Mucosa of rectum (tissue), 2 donors: ENCODE measurements at regions not wholly inside any gene's neighbourhood (a gene's known extent, or its start where the extent isn't known, plus 50 kb on each side); places are given as distances from the start of the nearest gene placed in this dataset.

Experiments used
- H3K27ac ChIP-seq, 2 donors: one replicate each; pipeline ENCODE4 v1.7.0; 2013; ENCODE audit warnings: inconsistent platforms in 2 of 2, low read depth in 2 of 2, low read length in 2 of 2
- H3K27me3 ChIP-seq, 2 donors: one replicate each; pipeline ENCODE4 v1.7.0; 2013; ENCODE audit warnings: low read length in 2 of 2; ENCODE audit not compliant: control insufficient read depth in 2 of 2, insufficient read depth in 2 of 2
- H3K36me3 ChIP-seq, 2 donors: one replicate each; pipeline ENCODE4 v1.7.0; 2013; ENCODE audit warnings: low read length in 2 of 2; ENCODE audit not compliant: control insufficient read depth in 2 of 2, insufficient read depth in 2 of 2
- H3K4me1 ChIP-seq, 2 donors: one replicate each; pipeline ENCODE4 v1.7.0; 2013; ENCODE audit warnings: low read length in 2 of 2, mild to moderate bottlenecking in 1 of 2; ENCODE audit not compliant: control insufficient read depth in 2 of 2, insufficient read depth in 2 of 2
- H3K4me3 ChIP-seq, 2 donors: one replicate each; pipeline ENCODE4 v1.7.0; 2013; ENCODE audit warnings: low read length in 2 of 2
- H3K9ac ChIP-seq, 2 donors: one replicate each; pipeline ENCODE4 v1.7.0; 2013; ENCODE audit warnings: low read length in 2 of 2, low read depth in 1 of 2, mild to moderate bottlenecking in 1 of 2
- H3K9me3 ChIP-seq, 2 donors: one replicate each; pipeline ENCODE4 v1.7.0; 2013; ENCODE audit warnings: low read length in 2 of 2; ENCODE audit not compliant: control insufficient read depth in 2 of 2
- donor health status: healthy.
- donor health status: Normal muscosa, but diverticular disease.

- no peak overlapping the region for H3K27ac ChIP-seq
- H3K9ac ChIP-seq, result no peak overlapping the region
- no peak overlapping the region for H3K4me3 ChIP-seq
- H3K4me1 ChIP-seq, result no peaks in the 10 kb centered on the region
- peaks cover 0 to 1% of the 10 kb centered on the region in 2 donors for H3K27me3 ChIP-seq
- H3K36me3 ChIP-seq, result no peaks in the 10 kb centered on the region
- H3K9me3 ChIP-seq, result no peaks in the 10 kb centered on the region
Measured at GRCh38 chr11:32161293-32161692, 70.4 kb downstream of the RCN1 start.

GRCh38 chr11:32162351-32162750 lies 71.5 kb downstream of the RCN1 start:
- Histone ChIP-seq H3K27me3 (peaks cover 0 to 1% of the 10 kb centered on the region in 2 donors), H3K9ac (no peak overlapping the region), H3K4me1 (no peaks in the 10 kb centered on the region), H3K9me3 (no peaks in the 10 kb centered on the region), H3K27ac (no peak overlapping the region), H3K4me3 (no peak overlapping the region), H3K36me3 (no peaks in the 10 kb centered on the region)

GRCh38 chr11:32162906-32163305 lies 72.0 kb downstream of the RCN1 start:
- no peak overlapping the region for H3K9ac ChIP-seq
- H3K9me3 ChIP-seq, result no peaks in the 10 kb centered on the region
- no peak overlapping the region for H3K27ac ChIP-seq
- no peak overlapping the region for H3K4me3 ChIP-seq
- peaks cover 0 to 1% of the 10 kb centered on the region in 2 donors for H3K27me3 ChIP-seq
- no peaks in the 10 kb centered on the region for H3K36me3 ChIP-seq
- no peaks in the 10 kb centered on the region for H3K4me1 ChIP-seq

GRCh38 chr11:32163557-32163956 lies 72.7 kb downstream of the RCN1 start:
- Histone ChIP-seq H3K27me3 (peaks cover 0 to 1% of the 10 kb centered on the region in 2 donors), H3K27ac (no peak overlapping the region), H3K36me3 (no peaks in the 10 kb centered on the region), H3K9me3 (no peaks in the 10 kb centered on the region), H3K4me3 (no peak overlapping the region), H3K9ac (no peak overlapping the region), H3K4me1 (no peaks in the 10 kb centered on the region)

- Histone ChIP-seq H3K4me1 (no peaks in the 10 kb centered on the region), H3K4me3 (no peak overlapping the region), H3K27ac (no peak overlapping the region), H3K36me3 (no peaks in the 10 kb centered on the region), H3K27me3 (peaks cover 0 to 1% of the 10 kb centered on the region in 2 donors), H3K9ac (no peak overlapping the region), H3K9me3 (no peaks in the 10 kb centered on the region)
Measured at GRCh38 chr11:32164836-32165235, 74.0 kb downstream of the RCN1 start.

- no peak overlapping the region for H3K27ac ChIP-seq
- peaks cover 0 to 2% of the 10 kb centered on the region in 2 donors for H3K4me1 ChIP-seq
- no peaks in the 10 kb centered on the region for H3K36me3 ChIP-seq
- H3K9ac ChIP-seq, result no peak overlapping the region
- H3K27me3 ChIP-seq, result peaks cover 2 to 9% of the 10 kb centered on the region in 2 donors
- H3K9me3 ChIP-seq, result no peaks in the 10 kb centered on the region
- no peak overlapping the region for H3K4me3 ChIP-seq
Measured at GRCh38 chr11:32168924-32169323, 78.0 kb downstream of the RCN1 start.

GRCh38 chr11:32171445-32171844 lies 80.6 kb downstream of the RCN1 start:
- H3K9ac ChIP-seq, result no peak overlapping the region
- peaks cover 0 to 2% of the 10 kb centered on the region in 2 donors for H3K4me1 ChIP-seq

GRCh38 chr11:32172041-32172847 lies 81.4 kb downstream of the RCN1 start:
- Histone ChIP-seq H3K36me3 (no peaks in the 10 kb centered on the region), H3K27me3 (peaks cover 2 to 9% of the 10 kb centered on the region in 2 donors), H3K4me3 (peak overlapping the region in 1 of 2 donors; percentile 37), H3K27ac (no peak overlapping the region), H3K9ac (no peak overlapping the region), H3K9me3 (no peaks in the 10 kb centered on the region), H3K4me1 (peaks cover 0 to 2% of the 10 kb centered on the region in 2 donors)

More at GRCh38 chr11:32171445-32171844, 80.6 kb downstream of the RCN1 start:
- H3K36me3 ChIP-seq, result no peaks in the 10 kb centered on the region
- peaks cover 2 to 9% of the 10 kb centered on the region in 2 donors for H3K27me3 ChIP-seq
- H3K27ac ChIP-seq, result no peak overlapping the region
- H3K4me3 ChIP-seq, result no peak overlapping the region
- H3K9me3 ChIP-seq, result no peaks in the 10 kb centered on the region

- Histone ChIP-seq H3K4me1 (peaks cover 0 to 2% of the 10 kb centered on the region in 2 donors), H3K9ac (no peak overlapping the region), H3K27ac (no peak overlapping the region), H3K27me3 (peaks cover 2 to 9% of the 10 kb centered on the region in 2 donors), H3K9me3 (no peaks in the 10 kb centered on the region), H3K4me3 (peak overlapping the region; percentile 37), H3K36me3 (no peaks in the 10 kb centered on the region)
Measured at GRCh38 chr11:32172848-32173834, 82.3 kb downstream of the RCN1 start.

GRCh38 chr11:32173977-32174376 lies 83.1 kb downstream of the RCN1 start:
- Histone ChIP-seq H3K27me3 (peaks cover 2 to 9% of the 10 kb centered on the region in 2 donors), H3K36me3 (no peaks in the 10 kb centered on the region), H3K9ac (no peak overlapping the region), H3K4me3 (no peak overlapping the region), H3K4me1 (peaks cover 0 to 2% of the 10 kb centered on the region in 2 donors), H3K9me3 (no peaks in the 10 kb centered on the region), H3K27ac (no peak overlapping the region)
